Hepatocyte (in vitro differentiated cells): ENCODE measurements at regions not wholly inside any gene's neighbourhood (a gene's known extent, or its start where the extent isn't known, plus 50 kb on each side); places are given as distances from the start of the nearest gene placed in this dataset.

ENCODE experiments used
- CTCF ChIP-seq: fragments of 200-600 bp; sonication (generic); IDR thresholded peaks from 2 replicates; pipeline ENCODE4 v1.5.1; 2016; ENCODE audit warnings: antibody characterized with exemption, mild to moderate bottlenecking; ENCODE audit not compliant: poor library complexity
- EZH2 ChIP-seq: fragments of 200-600 bp; sonication (generic); IDR thresholded peaks from 2 replicates; pipeline ENCODE4 v1.6.1; 2016; ENCODE audit warnings: antibody characterized with exemption, mild to moderate bottlenecking, borderline replicate concordance
- EZH2phosphoT487 ChIP-seq: fragments of 200-600 bp; sonication (generic); IDR thresholded peaks from one replicate; pipeline ENCODE4 v1.6.1; 2018; ENCODE audit warnings: antibody characterized with exemption, mild to moderate bottlenecking, low read depth, moderate library complexity; ENCODE audit not compliant: unreplicated experiment, severe bottlenecking

- TF ChIP-seq CTCF (peak; percentile 16), EZH2 (no peak), EZH2phosphoT487 (no peak)
These were observed 284.5 kb upstream of the POU5F2 start for GRCh38 chr5:94025788-94026473.
